Tibial nerve (tissue), 4 donors: ENCODE measurements at regions not wholly inside any gene's neighbourhood (a gene's known extent, or its start where the extent isn't known, plus 50 kb on each side); places are given as distances from the start of the nearest gene placed in this dataset.

Experiments
- DNase-seq, 2 donors: peaks; one replicate each; pipeline ENCODE4 v3.0.0-alpha.2; 2019; ENCODE audit warnings: low spot score in 2 of 2
- H3K27ac ChIP-seq, 4 donors: fragments of 200-600 bp; sonication (generic) in 3 of 4; one replicate each; pipeline ENCODE4 v1.5.1; 2017 to 2019; ENCODE audit warnings: mild to moderate bottlenecking in 1 of 4
- H3K27me3 ChIP-seq, 2 donors: fragments of 200-600 bp; sonication (generic) in 1 of 2; one replicate each; pipeline versions ENCODE4 v1.5.1 to v1.6.0; 2017 to 2019
- H3K36me3 ChIP-seq, 3 donors: fragments of 200-600 bp; sonication (generic); one replicate each; pipeline ENCODE4 v1.5.1; 2018 to 2019
- H3K4me1 ChIP-seq, 4 donors: fragments of 200-600 bp; sonication (generic) in 3 of 4; one replicate each; pipeline ENCODE4 v1.5.1; 2017 to 2019
- H3K4me3 ChIP-seq, 4 donors: fragments of 200-600 bp; sonication (generic) in 3 of 4; one replicate each; pipeline ENCODE4 v1.5.1; 2017 to 2019; ENCODE audit warnings: mild to moderate bottlenecking in 1 of 4, moderate library complexity in 1 of 4
- H3K9me3 ChIP-seq, 4 donors: fragments of 200-600 bp; sonication (generic) in 3 of 4; one replicate each; pipeline ENCODE4 v1.5.1; 2017 to 2019
- EP300 ChIP-seq, 2 donors: sonication (generic); formaldehyde crosslinking; IDR thresholded peaks; one replicate each; pipeline ENCODE4 v1.6.1; 2017; ENCODE audit warnings: antibody characterized with exemption in 2 of 2, mild to moderate bottlenecking in 1 of 2
- POLR2A ChIP-seq, 2 donors: fragments of 450-650 bp; IDR thresholded peaks; one replicate each; pipeline ENCODE4 v1.6.1; 2017; ENCODE audit warnings: antibody characterized with exemption in 2 of 2, mild to moderate bottlenecking in 2 of 2, moderate library complexity in 2 of 2
- WGBS, 2 donors: methylation state at CpG; one replicate each; pipeline ENCODE4 v1.1.5; 2018; 5-methylcytosine and 5-hydroxymethylcytosine counted together
- TF ChIP-seq, protein P1 (sequence below), 5 experiments: fragments of 200-600 bp in 3 of 5; fragments of 450-650 bp in 2 of 5; sonication (generic) in 3 of 5; IDR thresholded peaks; one replicate each; pipeline ENCODE4 v1.5.1; 2016 to 2019; ENCODE audit warnings: antibody characterized with exemption in 5 of 5, mild to moderate bottlenecking in 3 of 5, moderate library complexity in 2 of 5

- WGBS, 2 donors, result 68 to 71% methylated on average over 2 of the region's 2 CpGs
- H3K4me3 ChIP-seq, result no peak overlapping the region
- H3K9me3 ChIP-seq, result peaks cover 0 to 68% (median 4%) of the 10 kb centered on the region in 4 donors
- TF ChIP-seq, protein P1, sequence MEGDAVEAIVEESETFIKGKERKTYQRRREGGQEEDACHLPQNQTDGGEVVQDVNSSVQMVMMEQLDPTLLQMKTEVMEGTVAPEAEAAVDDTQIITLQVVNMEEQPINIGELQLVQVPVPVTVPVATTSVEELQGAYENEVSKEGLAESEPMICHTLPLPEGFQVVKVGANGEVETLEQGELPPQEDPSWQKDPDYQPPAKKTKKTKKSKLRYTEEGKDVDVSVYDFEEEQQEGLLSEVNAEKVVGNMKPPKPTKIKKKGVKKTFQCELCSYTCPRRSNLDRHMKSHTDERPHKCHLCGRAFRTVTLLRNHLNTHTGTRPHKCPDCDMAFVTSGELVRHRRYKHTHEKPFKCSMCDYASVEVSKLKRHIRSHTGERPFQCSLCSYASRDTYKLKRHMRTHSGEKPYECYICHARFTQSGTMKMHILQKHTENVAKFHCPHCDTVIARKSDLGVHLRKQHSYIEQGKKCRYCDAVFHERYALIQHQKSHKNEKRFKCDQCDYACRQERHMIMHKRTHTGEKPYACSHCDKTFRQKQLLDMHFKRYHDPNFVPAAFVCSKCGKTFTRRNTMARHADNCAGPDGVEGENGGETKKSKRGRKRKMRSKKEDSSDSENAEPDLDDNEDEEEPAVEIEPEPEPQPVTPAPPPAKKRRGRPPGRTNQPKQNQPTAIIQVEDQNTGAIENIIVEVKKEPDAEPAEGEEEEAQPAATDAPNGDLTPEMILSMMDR (IDR thresholded peaks at IDR 0.05), result no peak
- no peak for TF ChIP-seq POLR2A (IDR thresholded peaks at IDR 0.05)
- TF ChIP-seq EP300 (IDR thresholded peaks at IDR 0.05), result no peak
- H3K4me1 ChIP-seq, result no peaks in the 10 kb centered on the region
- DNase-seq, result no peak
- H3K36me3 ChIP-seq, result no peaks in the 10 kb centered on the region
- no peaks in the 10 kb centered on the region for H3K27me3 ChIP-seq
- H3K27ac ChIP-seq, result no peak overlapping the region
Observed at GRCh38 chr6:117761610-117762009, 86.3 kb downstream of the NUS1 start.

DNA sequence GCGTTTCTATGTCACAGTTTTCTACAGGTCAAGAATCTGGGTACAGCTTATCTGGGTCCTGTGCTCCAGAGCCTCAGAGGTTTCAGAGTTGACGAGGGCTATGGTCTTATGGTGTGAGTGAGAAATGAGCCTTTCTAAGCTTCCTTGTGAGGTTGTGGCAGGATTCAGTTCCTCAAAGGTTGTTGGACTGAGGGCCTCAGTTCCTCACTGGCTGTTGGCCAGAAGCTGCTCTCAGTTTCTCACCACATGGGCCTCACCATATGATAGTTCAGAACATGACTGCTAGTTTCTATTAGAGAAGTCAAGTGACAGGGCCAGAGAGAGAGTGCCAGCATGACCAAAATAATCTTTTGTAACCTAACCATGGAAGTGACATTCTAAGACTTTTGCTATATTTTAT, 96.1 kb downstream of the NUS1 start:
- no peaks in the 10 kb centered on the region for H3K27me3 ChIP-seq
- no peak for TF ChIP-seq POLR2A (IDR thresholded peaks at IDR 0.05)
- TF ChIP-seq, protein P1 (IDR thresholded peaks at IDR 0.05), result no peak
- TF ChIP-seq EP300 (IDR thresholded peaks at IDR 0.05), result no peak
- 80 to 81% methylated on average over 2 of the region's 2 CpGs for WGBS, 2 donors
- DNase-seq, result no peak
- no peak overlapping the region for H3K4me3 ChIP-seq
- H3K27ac ChIP-seq, result no peak overlapping the region
- no peaks in the 10 kb centered on the region for H3K36me3 ChIP-seq
- peaks cover 0 to 22% (median 0%) of the 10 kb centered on the region in 4 donors for H3K9me3 ChIP-seq
- no peaks in the 10 kb centered on the region for H3K4me1 ChIP-seq

- no peaks in the 10 kb centered on the region for H3K27me3 ChIP-seq
- TF ChIP-seq POLR2A (IDR thresholded peaks at IDR 0.05), result no peak
- TF ChIP-seq, protein P1 (IDR thresholded peaks at IDR 0.05), result peak in 1 of 5 experiments; percentile 26
- H3K27ac ChIP-seq, result no peak overlapping the region
- 27 to 50% methylated on average over 3 of the region's 3 CpGs for WGBS, 2 donors
- H3K4me1 ChIP-seq, result no peaks in the 10 kb centered on the region
- no peaks in the 10 kb centered on the region for H3K9me3 ChIP-seq
- no peak overlapping the region for H3K4me3 ChIP-seq
- no peaks in the 10 kb centered on the region for H3K36me3 ChIP-seq
- DNase-seq, result no peak
Observed at GRCh38 chr6:117776441-117776840, 101.2 kb downstream of the NUS1 start.

- no peaks in the 10 kb centered on the region for H3K4me1 ChIP-seq
- WGBS, 2 donors, result 80 to 82% methylated on average over 3 of the region's 3 CpGs
- H3K27ac ChIP-seq, result no peak overlapping the region
- H3K9me3 ChIP-seq, result peaks cover 0 to 4% (median 0%) of the 10 kb centered on the region in 4 donors
- no peaks in the 10 kb centered on the region for H3K27me3 ChIP-seq
- H3K4me3 ChIP-seq, result no peak overlapping the region
- TF ChIP-seq, protein P1 (IDR thresholded peaks at IDR 0.05), result no peak
- no peak for TF ChIP-seq EP300 (IDR thresholded peaks at IDR 0.05)
- TF ChIP-seq POLR2A (IDR thresholded peaks at IDR 0.05), result no peak
- H3K36me3 ChIP-seq, result no peaks in the 10 kb centered on the region
- no peak for DNase-seq
Observed at GRCh38 chr6:117781550-117781949, 106.3 kb downstream of the NUS1 start.

DNA sequence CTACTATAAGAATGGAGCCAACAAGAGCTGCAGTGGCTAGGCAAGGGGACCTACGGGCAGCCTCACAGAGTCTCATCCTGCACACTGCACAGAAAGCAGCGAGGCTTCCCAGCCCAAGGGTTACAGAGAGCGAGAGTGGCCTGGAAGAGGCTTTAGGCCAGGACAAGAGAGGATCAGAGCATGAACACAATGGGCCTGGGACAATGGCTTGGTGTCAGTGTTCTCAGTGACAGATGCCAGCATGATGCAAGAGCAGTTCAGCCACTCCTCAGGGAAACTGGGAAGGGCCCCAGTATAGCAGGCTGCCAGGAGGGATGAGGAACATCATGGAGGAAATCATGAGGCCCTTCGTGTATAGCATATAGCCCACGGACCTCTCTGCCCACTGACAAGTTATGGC, 108.0 kb downstream of the NUS1 start:
- no peak for TF ChIP-seq EP300 (IDR thresholded peaks at IDR 0.05)
- TF ChIP-seq, protein P1 (IDR thresholded peaks at IDR 0.05), result no peak
- TF ChIP-seq POLR2A (IDR thresholded peaks at IDR 0.05), result no peak

More for the DNA sequence above, 108.0 kb downstream of the NUS1 start:
- Histone ChIP-seq H3K4me3 (no peak overlapping the region), H3K9me3 (peaks cover 0 to 4% (median 0%) of the 10 kb centered on the region in 4 donors), H3K27me3 (no peaks in the 10 kb centered on the region), H3K4me1 (no peaks in the 10 kb centered on the region), H3K27ac (no peak overlapping the region), H3K36me3 (no peaks in the 10 kb centered on the region)
- WGBS, 2 donors, result 74 to 75% methylated on average over 5 of the region's 5 CpGs
- no peak for DNase-seq
